Prostate gland (tissue), 2 donors: ENCODE measurements at regions not wholly inside any gene's neighbourhood (a gene's known extent, or its start where the extent isn't known, plus 50 kb on each side); places are given as distances from the start of the nearest gene placed in this dataset.

Experiments used
- DNase-seq: peaks from one replicate; pipeline ENCODE4 v3.0.0-alpha.2; 2019; ENCODE audit warnings: low spot score
- H3K27ac ChIP-seq, 2 donors: fragments of 200-600 bp; sonication (generic); 2 replicates each; pipeline ENCODE4 v1.5.1; 2017 to 2019
- H3K27me3 ChIP-seq: fragments of 200-600 bp; sonication (generic); replicated peaks from 2 replicates; pipeline ENCODE4 v1.5.1; 2019; ENCODE audit not compliant: insufficient read depth
- H3K36me3 ChIP-seq, 2 donors: fragments of 200-600 bp; sonication (generic); 1 replicate in 1 of 2; 2 replicates in 1 of 2; pipeline versions ENCODE4 v1.5.1 to v1.8.1; 2017 to 2019
- H3K4me1 ChIP-seq: fragments of 200-600 bp; sonication (generic); replicated peaks from 2 replicates; pipeline ENCODE4 v1.5.1; 2019
- H3K4me3 ChIP-seq, 2 donors: fragments of 200-600 bp; sonication (generic); 2 replicates each; pipeline ENCODE4 v1.5.1; 2017 to 2019
- H3K9me3 ChIP-seq: fragments of 200-600 bp; sonication (generic); 2 replicates; pipeline ENCODE4 v1.5.1; 2017
- CTCF ChIP-seq, 4 experiments: fragments of 200-600 bp in 2 of 4; fragments of 450-650 bp in 2 of 4; sonication (generic) in 2 of 4; IDR thresholded peaks; 1 replicate in 3 of 4; 2 replicates in 1 of 4; pipeline ENCODE4 v1.5.1; 2016 to 2019; ENCODE audit warnings: antibody characterized with exemption in 4 of 4, mild to moderate bottlenecking in 2 of 4, moderate library complexity in 2 of 4
- POLR2A ChIP-seq: fragments of 450-650 bp; IDR thresholded peaks from one replicate; pipeline ENCODE4 v1.6.1; 2016; ENCODE audit warnings: antibody characterized with exemption, mild to moderate bottlenecking
- POLR2AphosphoS5 ChIP-seq: sonication (generic); formaldehyde crosslinking; IDR thresholded peaks from one replicate; pipeline ENCODE4 v1.6.1; 2017; ENCODE audit warnings: antibody characterized with exemption
- whole genome bisulfite sequencing: methylation state at CpG from one replicate; pipeline ENCODE4 v1.1.5; 2018; 5-methylcytosine and 5-hydroxymethylcytosine counted together
- intact Hi-C: fragments of 100-400 bp; cut with DNase I; formaldehyde crosslinking; loops from one replicate; pipeline ENCODE4 v1.14.2; 2022

GRCh38 chr1:38293567-38293966 is 247.0 kb upstream of the POU3F1 start:
- no peaks in the 10 kb centered on the region for H3K4me1 ChIP-seq
- H3K36me3 ChIP-seq = no peaks in the 10 kb centered on the region
- no peak for DNase-seq
- intact Hi-C loops = no loop called here
- no peak overlapping the region for H3K27ac ChIP-seq
- H3K4me3 ChIP-seq = no peak overlapping the region
- peaks cover 6% of the 10 kb centered on the region for H3K27me3 ChIP-seq
- 56% methylated on average over 4 of the region's 4 CpGs for WGBS
- no peaks in the 10 kb centered on the region for H3K9me3 ChIP-seq
- TF ChIP-seq POLR2A (no peak), POLR2AphosphoS5 (no peak), CTCF (IDR thresholded peaks at IDR 0.05) (no peak)

GRCh38 chr1:38292969-38293368 is 246.4 kb upstream of the POU3F1 start:
- Histone ChIP-seq H3K9me3 (no peaks in the 10 kb centered on the region), H3K27ac (no peak overlapping the region), H3K4me1 (no peaks in the 10 kb centered on the region), H3K27me3 (peaks cover 6% of the 10 kb centered on the region), H3K36me3 (no peaks in the 10 kb centered on the region), H3K4me3 (no peak overlapping the region)
- no peak for TF ChIP-seq POLR2A
- no peak for TF ChIP-seq CTCF (IDR thresholded peaks at IDR 0.05)
- no peak for TF ChIP-seq POLR2AphosphoS5
- intact Hi-C loops = no loop called here
- no peak for DNase-seq
- WGBS = 86% methylated on average over 3 of the region's 3 CpGs

- H3K9me3 ChIP-seq = no peaks in the 10 kb centered on the region
- 36% methylated on average over 26 of the region's 26 CpGs for WGBS
- no peaks in the 10 kb centered on the region for H3K4me1 ChIP-seq
- no peaks in the 10 kb centered on the region for H3K36me3 ChIP-seq
- H3K27ac ChIP-seq = no peak overlapping the region
- no peak for TF ChIP-seq POLR2AphosphoS5
- no peak for TF ChIP-seq CTCF (IDR thresholded peaks at IDR 0.05)
- no peak for TF ChIP-seq POLR2A
- intact Hi-C loops = no loop called here
- no peak for DNase-seq
- no peak overlapping the region for H3K4me3 ChIP-seq
- H3K27me3 ChIP-seq = peaks cover 6% of the 10 kb centered on the region
Measured at GRCh38 chr1:38291906-38292521, 245.4 kb upstream of the POU3F1 start.

- intact Hi-C loops = no loop called here
- TF ChIP-seq POLR2A (no peak), CTCF (IDR thresholded peaks at IDR 0.05) (no peak), POLR2AphosphoS5 (no peak)
- H3K27me3 ChIP-seq = peaks cover 2% of the 10 kb centered on the region
- H3K27ac ChIP-seq = no peak overlapping the region
- H3K4me3 ChIP-seq = no peak overlapping the region
- 49% methylated on average over 3 of the region's 3 CpGs for WGBS
- H3K36me3 ChIP-seq = no peaks in the 10 kb centered on the region
- H3K4me1 ChIP-seq = no peaks in the 10 kb centered on the region
- DNase-seq = no peak
- no peaks in the 10 kb centered on the region for H3K9me3 ChIP-seq
Measured at GRCh38 chr1:38291336-38291735, 244.7 kb upstream of the POU3F1 start.

GRCh38 chr1:38289034-38289433 is 242.4 kb upstream of the POU3F1 start:
- no peaks in the 10 kb centered on the region for H3K36me3 ChIP-seq
- no peaks in the 10 kb centered on the region for H3K9me3 ChIP-seq
- H3K4me3 ChIP-seq = no peak overlapping the region
- no peak for DNase-seq
- 92% methylated on average over 1 of the region's 1 CpG for WGBS
- no peaks in the 10 kb centered on the region for H3K4me1 ChIP-seq
- H3K27me3 ChIP-seq = no peaks in the 10 kb centered on the region
- H3K27ac ChIP-seq = no peak overlapping the region
- intact Hi-C loops = no loop called here
- TF ChIP-seq CTCF (IDR thresholded peaks at IDR 0.05) = no peak
- TF ChIP-seq POLR2A = no peak
- TF ChIP-seq POLR2AphosphoS5 = no peak
